HFF-Myc (cell line): ENCODE measurements at regions not wholly inside any gene's neighbourhood (a gene's known extent, or its start where the extent isn't known, plus 50 kb on each side); places are given as distances from the start of the nearest gene placed in this dataset.
"Not testable (repeated sequence)": the region's sequence is repeated elsewhere in the genome, so short reads cannot be mapped to it uniquely, and the experiment has no call there.

ENCODE experiments used
- DNase-seq: peaks from one replicate; pipeline ENCODE4 v3.0.0-alpha.2; 2011; ENCODE audit warnings: low read depth; ENCODE audit errors: extremely low read depth
- H3K4me3 ChIP-seq: replicated peaks from 2 replicates; pipeline ENCODE4 v1.5.1; 2011; ENCODE audit warnings: low read depth, mild to moderate bottlenecking, control low read depth, low read length
- TF ChIP-seq, protein P1 (sequence below): IDR thresholded peaks from 2 replicates; pipeline ENCODE4 v1.5.1; 2012; ENCODE audit warnings: mild to moderate bottlenecking, low read depth, low read length, control low read depth; ENCODE audit errors: missing control alignments

DNA sequence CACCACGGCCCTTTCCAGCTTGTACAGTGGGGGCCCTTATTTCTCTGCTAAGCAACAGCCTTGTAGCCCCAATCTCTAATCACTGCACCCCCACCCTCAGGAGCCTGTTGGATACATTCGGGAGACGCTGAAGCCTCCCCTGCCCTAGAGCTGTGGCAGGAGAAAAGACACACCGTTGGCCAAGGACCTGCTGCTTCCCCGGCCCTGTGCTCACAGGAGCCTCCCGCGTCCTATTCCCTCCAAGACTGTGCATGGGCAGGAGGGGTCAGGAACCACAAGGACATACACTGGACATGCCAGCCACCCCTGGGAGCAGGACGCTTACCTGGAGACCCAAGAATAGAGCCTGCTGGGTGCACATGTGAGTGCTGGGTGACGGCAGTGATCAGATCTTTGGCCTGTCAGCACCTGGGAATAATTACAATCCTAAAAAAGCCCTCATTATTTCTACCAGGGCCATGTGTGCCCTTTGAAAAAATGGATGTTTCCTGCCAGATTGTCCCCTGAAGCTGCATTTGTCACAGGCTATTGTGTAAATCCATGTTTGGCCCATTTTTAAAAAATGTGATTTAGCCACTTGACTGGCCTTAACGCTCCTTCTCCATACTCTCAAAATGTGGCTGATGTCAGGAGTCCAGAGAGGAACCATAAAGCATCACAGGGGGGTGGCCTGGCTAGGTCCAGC, 590.6 kb downstream of the MATN1 start:
- TF ChIP-seq, protein P1, sequence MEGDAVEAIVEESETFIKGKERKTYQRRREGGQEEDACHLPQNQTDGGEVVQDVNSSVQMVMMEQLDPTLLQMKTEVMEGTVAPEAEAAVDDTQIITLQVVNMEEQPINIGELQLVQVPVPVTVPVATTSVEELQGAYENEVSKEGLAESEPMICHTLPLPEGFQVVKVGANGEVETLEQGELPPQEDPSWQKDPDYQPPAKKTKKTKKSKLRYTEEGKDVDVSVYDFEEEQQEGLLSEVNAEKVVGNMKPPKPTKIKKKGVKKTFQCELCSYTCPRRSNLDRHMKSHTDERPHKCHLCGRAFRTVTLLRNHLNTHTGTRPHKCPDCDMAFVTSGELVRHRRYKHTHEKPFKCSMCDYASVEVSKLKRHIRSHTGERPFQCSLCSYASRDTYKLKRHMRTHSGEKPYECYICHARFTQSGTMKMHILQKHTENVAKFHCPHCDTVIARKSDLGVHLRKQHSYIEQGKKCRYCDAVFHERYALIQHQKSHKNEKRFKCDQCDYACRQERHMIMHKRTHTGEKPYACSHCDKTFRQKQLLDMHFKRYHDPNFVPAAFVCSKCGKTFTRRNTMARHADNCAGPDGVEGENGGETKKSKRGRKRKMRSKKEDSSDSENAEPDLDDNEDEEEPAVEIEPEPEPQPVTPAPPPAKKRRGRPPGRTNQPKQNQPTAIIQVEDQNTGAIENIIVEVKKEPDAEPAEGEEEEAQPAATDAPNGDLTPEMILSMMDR, result no peak
- no peak overlapping the region for H3K4me3 ChIP-seq
- DNase-seq, result no peak

DNA sequence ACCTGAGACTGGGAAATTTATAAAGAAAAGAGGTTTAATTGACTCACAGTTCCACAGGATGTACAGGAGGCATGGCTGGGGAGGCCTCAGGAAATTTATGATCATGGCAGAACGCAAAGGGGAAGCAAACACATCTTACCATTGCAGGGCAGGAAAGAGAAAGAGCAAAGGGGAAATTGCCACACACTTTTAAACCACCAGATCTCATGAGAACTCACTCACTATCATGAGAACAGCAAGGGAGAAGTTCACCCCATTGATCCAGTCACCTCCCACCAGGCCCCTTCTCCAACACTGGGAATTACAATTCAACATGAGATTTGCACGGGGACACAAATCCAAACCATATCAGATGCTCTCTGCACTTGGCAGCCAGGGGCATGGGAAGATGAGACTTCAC, 592.8 kb downstream of the MATN1 start:
- not testable (repeated sequence) for DNase-seq, H3K4me3 ChIP-seq

DNA sequence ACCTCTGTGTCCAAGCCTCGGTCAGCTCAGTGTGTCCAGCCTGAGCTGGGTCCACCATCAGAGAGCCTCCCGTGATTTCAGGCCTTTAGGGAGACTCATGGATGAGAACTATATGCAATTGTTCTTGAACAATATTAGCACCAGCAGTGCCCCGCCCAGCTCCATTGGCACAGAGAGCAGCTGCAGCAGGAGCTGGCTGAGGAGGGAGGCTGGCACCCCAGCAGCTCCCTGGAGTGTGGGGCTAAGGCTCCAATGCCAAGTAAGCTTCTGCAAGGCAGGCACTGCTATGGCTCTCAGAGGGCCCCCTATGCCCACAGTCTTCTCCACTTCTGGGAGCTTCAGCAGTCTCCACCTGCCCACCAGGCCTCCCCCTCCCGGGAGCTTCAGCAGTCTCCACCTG, 593.3 kb downstream of the MATN1 start:
- no peak overlapping the region for H3K4me3 ChIP-seq
- TF ChIP-seq, protein P1, result no peak
- no peak for DNase-seq

DNA sequence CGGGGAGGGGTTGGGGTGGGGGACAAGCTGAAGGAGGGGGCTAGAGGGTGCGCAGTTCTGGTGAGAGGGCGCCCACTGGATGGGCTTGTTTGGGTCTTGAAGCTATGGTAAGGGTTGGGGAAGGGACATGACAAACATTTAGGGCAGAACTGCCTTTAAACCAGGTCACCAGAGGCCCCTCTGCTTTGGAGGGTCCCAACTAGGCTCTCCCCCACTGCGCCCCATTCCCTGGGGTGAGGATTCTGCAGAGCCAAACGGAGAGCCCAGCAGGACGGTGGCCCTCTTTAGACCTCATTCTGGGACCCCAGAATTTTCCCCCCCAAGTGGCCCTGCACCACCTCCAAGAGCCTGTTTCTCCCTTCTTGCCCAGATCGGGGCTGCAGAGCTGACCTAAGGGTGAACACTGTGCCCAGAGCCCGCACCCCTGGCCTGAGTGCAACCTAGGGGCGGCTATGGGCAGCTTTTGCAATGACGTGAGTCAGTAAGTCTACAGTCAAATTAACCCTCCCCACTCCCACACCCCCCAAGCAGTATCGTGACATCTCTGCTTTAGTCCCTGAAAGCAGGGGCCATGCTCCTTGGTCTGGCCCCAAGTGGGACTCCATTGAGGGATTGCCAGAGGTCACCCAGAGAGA, 593.8 kb downstream of the MATN1 start:
- no peak for DNase-seq
- TF ChIP-seq, protein P1, result no peak
- no peak overlapping the region for H3K4me3 ChIP-seq

DNA sequence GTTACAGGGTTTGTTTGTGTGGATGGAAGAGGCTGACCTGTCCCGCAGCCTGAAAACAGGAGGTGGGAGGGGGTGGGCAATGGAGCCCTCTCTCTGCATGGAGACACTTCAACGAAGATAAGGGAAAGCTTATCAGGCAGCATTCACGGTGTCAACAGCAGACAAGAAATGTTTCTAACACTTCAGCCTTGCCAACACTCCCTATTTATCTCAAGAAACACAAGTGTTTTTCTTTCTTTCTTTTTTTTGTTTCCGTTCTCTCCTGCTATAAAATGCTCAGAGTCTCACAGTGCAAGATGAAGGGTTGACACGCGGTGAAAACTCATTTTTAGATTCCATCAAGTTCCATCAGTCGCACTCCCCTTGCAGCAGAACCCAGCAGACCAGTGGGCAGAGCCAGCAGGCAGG, 594.4 kb downstream of the MATN1 start:
- H3K4me3 ChIP-seq, result no peak overlapping the region
- TF ChIP-seq, protein P1, result no peak
- no peak for DNase-seq

DNA sequence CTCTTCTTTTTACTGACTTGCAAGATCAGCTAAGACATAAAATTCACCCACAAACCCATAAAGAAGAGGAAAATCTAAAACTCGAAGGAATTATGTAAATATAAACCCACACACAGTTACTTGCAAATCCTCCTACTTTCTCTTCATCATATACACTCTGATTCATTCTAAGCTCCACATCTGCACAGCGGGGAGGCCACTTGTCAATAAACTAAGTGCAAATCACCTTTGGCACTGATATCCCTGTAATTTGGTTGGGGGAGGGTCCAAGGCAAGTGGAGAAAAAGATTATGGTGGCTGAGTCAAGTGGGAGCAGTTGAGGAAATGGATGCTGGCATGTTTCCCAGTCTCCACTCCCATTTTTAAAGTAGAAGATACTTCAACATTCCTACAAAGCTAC, 596.5 kb downstream of the MATN1 start:
- TF ChIP-seq, protein P1, result no peak
- no peak overlapping the region for H3K4me3 ChIP-seq
- DNase-seq, result no peak

DNA sequence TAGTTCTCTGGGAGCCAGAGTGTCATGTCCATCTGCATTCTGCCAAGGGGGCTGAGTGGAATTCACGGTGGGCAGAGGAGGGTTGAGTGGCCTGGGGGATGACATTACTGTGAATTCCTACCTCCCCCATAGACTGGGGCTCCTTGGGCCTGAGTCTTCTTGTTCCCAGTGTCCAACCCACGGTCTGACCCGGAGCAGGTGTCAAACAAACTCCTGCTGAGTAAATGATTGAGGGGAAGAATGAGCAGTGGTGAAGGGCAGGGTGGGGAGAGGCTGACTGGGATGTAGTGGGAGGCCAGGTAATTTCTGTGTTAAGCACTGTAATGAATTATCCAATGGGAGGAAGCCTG, 597.6 kb downstream of the MATN1 start:
- TF ChIP-seq, protein P1, result no peak
- DNase-seq, result no peak
- no peak overlapping the region for H3K4me3 ChIP-seq
